B cell (primary cell): ENCODE measurements at regions not wholly inside any gene's neighbourhood (a gene's known extent, or its start where the extent isn't known, plus 50 kb on each side); places are given as distances from the start of the nearest gene placed in this dataset.

Experiments
- ATAC-seq: fragments of 200-7000 bp; cut with Tn5 transposase; one replicate; pipeline ENCODE4 v1.10.0; 2021; ENCODE audit warnings: low read depth, mild to moderate bottlenecking, moderate number of reproducible peaks, moderate library complexity
- CTCF ChIA-PET: fragments of 350-600 bp; sonication (Branson Sonifier 250); formaldehyde crosslinking; loops from one replicate; lab custom pipeline; 2021; ENCODE audit warnings: antibody characterized with exemption, inconsistent platforms; lab: Charles Lee
- POLR2A ChIA-PET: fragments of 350-600 bp; sonication (Branson Sonifier 250); formaldehyde crosslinking; loops from one replicate; lab custom pipeline; 2021; ENCODE audit warnings: antibody characterized with exemption; lab: Charles Lee
- DNase-seq: peaks from one replicate; pipeline ENCODE4 v3.0.0; 2013
- H2AFZ ChIP-seq: 2 replicates; pipeline ENCODE4 v1.6.1; 2012; ENCODE audit warnings: mild to moderate bottlenecking, low read depth, low read length; ENCODE audit not compliant: insufficient read depth, poor library complexity, severe bottlenecking
- H3K27ac ChIP-seq, 2 donors: 1 replicate in 1 of 2; 2 replicates in 1 of 2; pipeline ENCODE4 v1.5.1; 2012 to 2013; ENCODE audit warnings: low read length in 2 of 2, mild to moderate bottlenecking in 2 of 2, moderate library complexity in 1 of 2
- H3K27me3 ChIP-seq, 4 experiments: fragments of 200-600 bp in 1 of 4; sonication (generic) in 1 of 4; replicated peaks in 1 of 4; 1 replicate in 2 of 4; 2 replicates in 2 of 4; pipeline versions ENCODE4 v1.6.1 to v1.7.0; 2013 to 2016; ENCODE audit warnings: low read length in 3 of 4, mild to moderate bottlenecking in 2 of 4, mixed read lengths in 1 of 4, moderate library complexity in 1 of 4; ENCODE audit not compliant: insufficient read depth in 4 of 4, control insufficient read depth in 3 of 4; ENCODE audit errors: control extremely low read depth in 1 of 4
- H3K36me3 ChIP-seq, 2 experiments: replicated peaks in 1 of 2; 1 replicate in 1 of 2; 2 replicates in 1 of 2; pipeline versions ENCODE4 v1.6.1 to v1.7.1; 2013; ENCODE audit warnings: low read length in 1 of 2; ENCODE audit not compliant: insufficient read depth in 2 of 2, control insufficient read depth in 1 of 2; ENCODE audit errors: control extremely low read depth in 1 of 2, extremely low read depth in 1 of 2
- H3K4me1 ChIP-seq, 2 donors: fragments of 200-600 bp in 1 of 2; sonication (generic) in 1 of 2; 1 replicate in 1 of 2; 2 replicates in 1 of 2; pipeline versions ENCODE4 v1.5.1 to v1.6.1; 2013 to 2017; ENCODE audit warnings: low read length in 2 of 2; ENCODE audit not compliant: control insufficient read depth in 2 of 2, insufficient read depth in 2 of 2
- H3K4me2 ChIP-seq: replicated peaks from 2 replicates; pipeline ENCODE3; 2012; ENCODE audit warnings: mild to moderate bottlenecking, low read depth, low read length; ENCODE audit not compliant: poor library complexity, severe bottlenecking
- H3K4me3 ChIP-seq, 5 experiments: fragments of 200-600 bp in 1 of 5; sonication (generic) in 1 of 5; 1 replicate in 3 of 5; 2 replicates in 2 of 5; pipeline versions ENCODE4 v1.5.1 to v1.7.0; 2011 to 2016; ENCODE audit warnings: low read length in 4 of 5, mild to moderate bottlenecking in 4 of 5, low read depth in 2 of 5, control low read depth in 1 of 5, moderate library complexity in 1 of 5; ENCODE audit not compliant: insufficient read depth in 1 of 5; ENCODE audit errors: control extremely low read depth in 1 of 5, extremely low read depth in 1 of 5
- H3K79me2 ChIP-seq: fragments of 200-600 bp; sonication (generic); one replicate; pipeline ENCODE4 v1.6.0; 2016; ENCODE audit warnings: low read length; ENCODE audit not compliant: control insufficient read depth, insufficient read depth
- H3K9ac ChIP-seq: fragments of 200-600 bp; sonication (generic); 2 replicates; pipeline ENCODE4 v1.6.1; 2017; ENCODE audit warnings: mild to moderate bottlenecking, low read length, moderate library complexity
- H3K9me3 ChIP-seq, 3 donors: one replicate each; pipeline versions ENCODE4 v1.6.1 to v1.7.1; 2013; ENCODE audit warnings: low read length in 2 of 3; ENCODE audit not compliant: control insufficient read depth in 2 of 3, insufficient read depth in 1 of 3; ENCODE audit errors: control extremely low read depth in 1 of 3
- H4K20me1 ChIP-seq: 2 replicates; pipeline ENCODE4 v1.6.0; 2012; ENCODE audit warnings: mild to moderate bottlenecking, low read length; ENCODE audit not compliant: insufficient read depth, control insufficient read depth, poor library complexity, severe bottlenecking
- H3K27ac Mint-ChIP-seq: one replicate; pipeline ENCODE4 v1.8.0; 2021; ENCODE audit warnings: mixed read lengths
- H3K27me3 Mint-ChIP-seq: one replicate; pipeline ENCODE4 v1.8.0; 2021; ENCODE audit warnings: mixed read lengths
- H3K4me1 Mint-ChIP-seq: one replicate; pipeline ENCODE4 v1.8.0; 2021; ENCODE audit warnings: mixed read lengths
- H3K4me3 Mint-ChIP-seq: one replicate; pipeline ENCODE4 v1.8.0; 2021; ENCODE audit warnings: mixed read lengths
- H3K9me3 Mint-ChIP-seq: one replicate; pipeline ENCODE4 v1.8.0; 2022; ENCODE audit warnings: mixed read lengths; ENCODE audit not compliant: insufficient read depth
- CTCF ChIP-seq: fragments of 200-600 bp; IDR thresholded peaks from one replicate; pipeline ENCODE4 v1.8.0; 2022; ENCODE audit warnings: antibody characterized with exemption, mild to moderate bottlenecking
- EZH2 ChIP-seq: IDR thresholded peaks from 2 replicates; pipeline ENCODE4 v1.6.1; 2012; ENCODE audit warnings: borderline replicate concordance, low read depth, mild to moderate bottlenecking, moderate library complexity, low read length; ENCODE audit not compliant: insufficient read depth, poor library complexity, severe bottlenecking
- WGBS: methylation state at CpG from one replicate; pipeline ENCODE4 v1.1.5; 2013; ENCODE audit warnings: missing lambda C conversion rate; ENCODE audit not compliant: insufficient coverage; 5-methylcytosine and 5-hydroxymethylcytosine counted together
- intact Hi-C: fragments of 100-400 bp; cut with micrococcal nuclease; formaldehyde crosslinking; loops from one replicate; pipeline ENCODE4 v1.10.0; 2022

- H3K4me1 Mint-ChIP-seq = no peaks in the 10 kb centered on the region
- H3K4me2 ChIP-seq = no peak overlapping the region
- H2AFZ ChIP-seq = no peak overlapping the region
- no peak overlapping the region for H3K4me3 Mint-ChIP-seq
- H3K9me3 Mint-ChIP-seq = no peaks in the 10 kb centered on the region
- H3K4me1 ChIP-seq = no peaks in the 10 kb centered on the region
- ATAC-seq = no peak
- H3K27me3 Mint-ChIP-seq = no peaks in the 10 kb centered on the region
- no peak overlapping the region for H3K9ac ChIP-seq
- intact Hi-C loops = no loop called here
- no peak overlapping the region for H3K27ac ChIP-seq
- H3K27me3 ChIP-seq = no peaks in the 10 kb centered on the region
- ChIA-PET CTCF (no interaction called here), POLR2A (no interaction called here)
- no peak overlapping the region for H3K27ac Mint-ChIP-seq
- DNase-seq = no peak
- no peak for TF ChIP-seq EZH2
- TF ChIP-seq CTCF = no peak
- no peaks in the 10 kb centered on the region for H3K9me3 ChIP-seq
- H3K36me3 ChIP-seq = no peaks in the 10 kb centered on the region
- no peak overlapping the region for H3K4me3 ChIP-seq
- no peaks in the 10 kb centered on the region for H3K79me2 ChIP-seq
- 86% methylated on average over 8 of the region's 9 CpGs for WGBS
- H4K20me1 ChIP-seq = no peaks in the 10 kb centered on the region
Observed at GRCh38 chr11:116386118-116386699, 386.6 kb downstream of the BUD13 start.

GRCh38 chr11:116384876-116385275 lies 387.9 kb downstream of the BUD13 start:
- DNase-seq (no peak), ATAC-seq (no peak)
- no peaks in the 10 kb centered on the region for H3K36me3 ChIP-seq
- no peak overlapping the region for H3K4me3 ChIP-seq
- no peak overlapping the region for H3K9ac ChIP-seq
- intact Hi-C loops = no loop called here
- no peak for TF ChIP-seq CTCF
- TF ChIP-seq EZH2 = no peak
- CTCF ChIA-PET = no interaction called here
- Mint-ChIP-seq H3K9me3 (no peaks in the 10 kb centered on the region), H3K27me3 (no peaks in the 10 kb centered on the region), H3K4me3 (no peak overlapping the region), H3K27ac (no peak overlapping the region), H3K4me1 (no peaks in the 10 kb centered on the region)
- no peaks in the 10 kb centered on the region for H3K4me1 ChIP-seq
- no peak overlapping the region for H3K4me2 ChIP-seq
- WGBS = 94% methylated on average over 3 of the region's 4 CpGs
- H2AFZ ChIP-seq = no peak overlapping the region
- POLR2A ChIA-PET = no interaction called here
- H3K27ac ChIP-seq = no peak overlapping the region
- H3K9me3 ChIP-seq = no peaks in the 10 kb centered on the region
- no peaks in the 10 kb centered on the region for H3K27me3 ChIP-seq
- H4K20me1 ChIP-seq = no peaks in the 10 kb centered on the region
- H3K79me2 ChIP-seq = no peaks in the 10 kb centered on the region
